Type B pancreatic cell (in vitro differentiated cells): ENCODE measurements at regions not wholly inside any gene's neighbourhood (a gene's known extent, or its start where the extent isn't known, plus 50 kb on each side); places are given as distances from the start of the nearest gene placed in this dataset.

Source experiments
- DNase-seq: peaks from one replicate; pipeline ENCODE4 v3.0.0; 2021; ENCODE audit warnings: mixed read lengths; ENCODE audit not compliant: unreplicated experiment; ENCODE audit errors: extremely low spot score
- H3K27ac Mint-ChIP-seq: 2 replicates; pipeline ENCODE4 v1.8.0; 2021; ENCODE audit warnings: mild to moderate bottlenecking, mixed read lengths
- H3K27me3 Mint-ChIP-seq: 2 replicates; pipeline ENCODE4 v1.8.0; 2021; ENCODE audit warnings: mixed read lengths
- H3K36me3 Mint-ChIP-seq: 2 replicates; pipeline ENCODE4 v1.8.0; 2021; ENCODE audit warnings: mixed read lengths
- H3K4me1 Mint-ChIP-seq: one replicate; pipeline ENCODE4 v1.8.0; 2021; ENCODE audit warnings: mixed read lengths; ENCODE audit not compliant: unreplicated experiment
- H3K4me3 Mint-ChIP-seq: 2 replicates; pipeline ENCODE4 v1.8.0; 2021; ENCODE audit warnings: mild to moderate bottlenecking, mixed read lengths
- H3K9me3 Mint-ChIP-seq: 2 replicates; pipeline ENCODE4 v1.8.0; 2021; ENCODE audit warnings: mixed read lengths
- CTCF ChIP-seq: fragments of 200-600 bp; sonication (generic); conservative IDR thresholded peaks from 2 replicates; pipeline ENCODE4 v1.5.0; 2021; ENCODE audit warnings: antibody characterized with exemption, mild to moderate bottlenecking

- Mint-ChIP-seq H3K4me3 (no peak overlapping the region), H3K27ac (no peak overlapping the region), H3K27me3 (peaks cover 24% of the 10 kb centered on the region), H3K36me3 (no peaks in the 10 kb centered on the region), H3K9me3 (no peaks in the 10 kb centered on the region), H3K4me1 (peaks cover 4% of the 10 kb centered on the region)
- DNase-seq = no peak
- no peak for TF ChIP-seq CTCF
Observed at GRCh38 chr14:104309657-104310369, 171.4 kb downstream of the KIF26A start.

GRCh38 chr14:104311358-104311757, 173.0 kb downstream of the KIF26A start:
- H3K4me1 Mint-ChIP-seq = no peaks in the 10 kb centered on the region
- no peaks in the 10 kb centered on the region for H3K9me3 Mint-ChIP-seq
- no peak overlapping the region for H3K4me3 Mint-ChIP-seq
- no peaks in the 10 kb centered on the region for H3K36me3 Mint-ChIP-seq
- peaks cover 19% of the 10 kb centered on the region for H3K27me3 Mint-ChIP-seq
- TF ChIP-seq CTCF = no peak
- H3K27ac Mint-ChIP-seq = no peak overlapping the region
- DNase-seq = no peak

- Mint-ChIP-seq H3K27ac (no peak overlapping the region), H3K9me3 (no peaks in the 10 kb centered on the region), H3K4me1 (no peaks in the 10 kb centered on the region), H3K4me3 (no peak overlapping the region), H3K36me3 (no peaks in the 10 kb centered on the region), H3K27me3 (peaks cover 19% of the 10 kb centered on the region)
- no peak for TF ChIP-seq CTCF
- DNase-seq = no peak
Observed at GRCh38 chr14:104313674-104314073, 175.3 kb downstream of the KIF26A start.

GRCh38 chr14:104314251-104314941, 176.0 kb downstream of the KIF26A start:
- H3K36me3 Mint-ChIP-seq = no peaks in the 10 kb centered on the region
- no peak overlapping the region for H3K27ac Mint-ChIP-seq
- TF ChIP-seq CTCF = no peak
- H3K9me3 Mint-ChIP-seq = no peaks in the 10 kb centered on the region
- DNase-seq = no peak
- H3K4me1 Mint-ChIP-seq = no peaks in the 10 kb centered on the region
- no peak overlapping the region for H3K4me3 Mint-ChIP-seq
- H3K27me3 Mint-ChIP-seq = peaks cover 19% of the 10 kb centered on the region

GRCh38 chr14:104315169-104315568, 176.8 kb downstream of the KIF26A start:
- Mint-ChIP-seq H3K4me3 (no peak overlapping the region), H3K27me3 (peaks cover 19% of the 10 kb centered on the region), H3K36me3 (no peaks in the 10 kb centered on the region), H3K9me3 (no peaks in the 10 kb centered on the region), H3K4me1 (no peaks in the 10 kb centered on the region), H3K27ac (no peak overlapping the region)
- TF ChIP-seq CTCF = no peak
- DNase-seq = no peak
